ENCODE measurements at regions not wholly inside any gene's neighbourhood (a gene's known extent, or its start where the extent isn't known, plus 50 kb on each side); places are given as distances from the start of the nearest gene placed in this dataset.

- H3K27me3 ChIP-seq (replicated peaks in 2 of 5; ENCODE audit: control insufficient read depth in 4 of 5, insufficient read depth in 5 of 5, low read length in 4 of 5), result no peaks in the 10 kb centered on the region
- H3K27ac ChIP-seq (ENCODE audit: insufficient read depth in 1 of 2, low read depth in 1 of 2, low read length in 2 of 2, poor library complexity in 1 of 2, severe bottlenecking in 2 of 2), result no peak overlapping the region
- CTCF ChIA-PET, result no interaction called here
- POLR2A ChIA-PET, result no interaction called here
- no peak overlapping the region for H3K4me3 ChIP-seq (ENCODE audit: control insufficient read depth in 1 of 7, extremely low read depth in 1 of 7, insufficient read depth in 4 of 7, low read depth in 2 of 7, low read length in 6 of 7)
- DNase-seq, result no peak
- no CpG with 5 or more reads among the region's 5 CpGs for WGBS (ENCODE audit: insufficient coverage)
- H3K9me3 ChIP-seq (ENCODE audit: control extremely low read depth in 1 of 5, control insufficient read depth in 4 of 5, insufficient read depth in 2 of 5, low read depth in 1 of 5, low read length in 4 of 5), result no peaks in the 10 kb centered on the region
- H3K36me3 ChIP-seq (ENCODE audit: control insufficient read depth in 4 of 4, insufficient read depth in 4 of 4, low read length in 3 of 4), result no peaks in the 10 kb centered on the region
- no peaks in the 10 kb centered on the region for H3K4me1 ChIP-seq (ENCODE audit: control extremely low read depth in 1 of 4, control insufficient read depth in 4 of 4, insufficient read depth in 4 of 4, low read length in 3 of 4)
Measured at GRCh38 chr9:102519423-102519822, 475.7 kb upstream of the CYLC2 start.

- no peak for DNase-seq
- Histone ChIP-seq H3K9me3 (ENCODE audit: control extremely low read depth in 1 of 5, control insufficient read depth in 4 of 5, insufficient read depth in 2 of 5, low read depth in 1 of 5, low read length in 4 of 5) (no peaks in the 10 kb centered on the region), H3K27me3 (replicated peaks in 2 of 5; ENCODE audit: control insufficient read depth in 4 of 5, insufficient read depth in 5 of 5, low read length in 4 of 5) (no peaks in the 10 kb centered on the region), H3K27ac (ENCODE audit: insufficient read depth in 1 of 2, low read depth in 1 of 2, low read length in 2 of 2, poor library complexity in 1 of 2, severe bottlenecking in 2 of 2) (no peak overlapping the region), H3K4me3 (ENCODE audit: control insufficient read depth in 1 of 7, extremely low read depth in 1 of 7, insufficient read depth in 4 of 7, low read depth in 2 of 7, low read length in 6 of 7) (no peak overlapping the region), H3K4me1 (ENCODE audit: control extremely low read depth in 1 of 4, control insufficient read depth in 4 of 4, insufficient read depth in 4 of 4, low read length in 3 of 4) (no peaks in the 10 kb centered on the region), H3K36me3 (ENCODE audit: control insufficient read depth in 4 of 4, insufficient read depth in 4 of 4, low read length in 3 of 4) (no peaks in the 10 kb centered on the region)
- ChIA-PET CTCF (interaction anchor here (0.7 kb wide), 1 partner anchor 10 kb away, joined by 3 read pairs; no protein-coding TSS in a partner anchor), POLR2A (interaction anchor here (0.6 kb wide), 1 partner anchor 503 kb away, joined by 4 read pairs; no protein-coding TSS in a partner anchor)
- WGBS (ENCODE audit: insufficient coverage), result 93% methylated on average over 4 of the region's 5 CpGs
Measured at GRCh38 chr9:102518324-102518723, 476.8 kb upstream of the CYLC2 start.

GRCh38 chr9:102514541-102514940 is 480.6 kb upstream of the CYLC2 start:
- no peaks in the 10 kb centered on the region for H3K4me1 ChIP-seq (ENCODE audit: control extremely low read depth in 1 of 4, control insufficient read depth in 4 of 4, insufficient read depth in 4 of 4, low read length in 3 of 4)
- POLR2A ChIA-PET, result no interaction called here
- no peaks in the 10 kb centered on the region for H3K36me3 ChIP-seq (ENCODE audit: control insufficient read depth in 4 of 4, insufficient read depth in 4 of 4, low read length in 3 of 4)
- H3K27ac ChIP-seq (ENCODE audit: insufficient read depth in 1 of 2, low read depth in 1 of 2, low read length in 2 of 2, poor library complexity in 1 of 2, severe bottlenecking in 2 of 2), result no peak overlapping the region
- no peaks in the 10 kb centered on the region for H3K27me3 ChIP-seq (replicated peaks in 2 of 5; ENCODE audit: control insufficient read depth in 4 of 5, insufficient read depth in 5 of 5, low read length in 4 of 5)
- no peak for DNase-seq
- H3K9me3 ChIP-seq (ENCODE audit: control extremely low read depth in 1 of 5, control insufficient read depth in 4 of 5, insufficient read depth in 2 of 5, low read depth in 1 of 5, low read length in 4 of 5), result no peaks in the 10 kb centered on the region
- CTCF ChIA-PET, result no interaction called here
- H3K4me3 ChIP-seq (ENCODE audit: control insufficient read depth in 1 of 7, extremely low read depth in 1 of 7, insufficient read depth in 4 of 7, low read depth in 2 of 7, low read length in 6 of 7), result no peak overlapping the region
- 84% methylated on average over 3 of the region's 9 CpGs for WGBS (ENCODE audit: insufficient coverage)

- no peak overlapping the region for H3K4me3 ChIP-seq (ENCODE audit: control insufficient read depth in 1 of 7, extremely low read depth in 1 of 7, insufficient read depth in 4 of 7, low read depth in 2 of 7, low read length in 6 of 7)
- H3K27me3 ChIP-seq (replicated peaks in 2 of 5; ENCODE audit: control insufficient read depth in 4 of 5, insufficient read depth in 5 of 5, low read length in 4 of 5), result no peaks in the 10 kb centered on the region
- ChIA-PET POLR2A (no interaction called here), CTCF (interaction anchor here (0.7 kb wide), 1 partner anchor 1321 kb away, joined by 3 read pairs; no protein-coding TSS in a partner anchor)
- no peak overlapping the region for H3K27ac ChIP-seq (ENCODE audit: insufficient read depth in 1 of 2, low read depth in 1 of 2, low read length in 2 of 2, poor library complexity in 1 of 2, severe bottlenecking in 2 of 2)
- H3K4me1 ChIP-seq (ENCODE audit: control extremely low read depth in 1 of 4, control insufficient read depth in 4 of 4, insufficient read depth in 4 of 4, low read length in 3 of 4), result no peaks in the 10 kb centered on the region
- DNase-seq, result no peak
- H3K36me3 ChIP-seq (ENCODE audit: control insufficient read depth in 4 of 4, insufficient read depth in 4 of 4, low read length in 3 of 4), result no peaks in the 10 kb centered on the region
- no CpG with 5 or more reads among the region's 2 CpGs for WGBS (ENCODE audit: insufficient coverage)
- H3K9me3 ChIP-seq (ENCODE audit: control extremely low read depth in 1 of 5, control insufficient read depth in 4 of 5, insufficient read depth in 2 of 5, low read depth in 1 of 5, low read length in 4 of 5), result no peaks in the 10 kb centered on the region
Measured at GRCh38 chr9:102507044-102507687, 488.0 kb upstream of the CYLC2 start.

GRCh38 chr9:102506406-102506805 is 488.7 kb upstream of the CYLC2 start:
- H3K27me3 ChIP-seq (replicated peaks in 2 of 5; ENCODE audit: control insufficient read depth in 4 of 5, insufficient read depth in 5 of 5, low read length in 4 of 5), result no peaks in the 10 kb centered on the region
- no peaks in the 10 kb centered on the region for H3K36me3 ChIP-seq (ENCODE audit: control insufficient read depth in 4 of 4, insufficient read depth in 4 of 4, low read length in 3 of 4)
- POLR2A ChIA-PET, result no interaction called here
- H3K9me3 ChIP-seq (ENCODE audit: control extremely low read depth in 1 of 5, control insufficient read depth in 4 of 5, insufficient read depth in 2 of 5, low read depth in 1 of 5, low read length in 4 of 5), result no peaks in the 10 kb centered on the region
- H3K4me3 ChIP-seq (ENCODE audit: control insufficient read depth in 1 of 7, extremely low read depth in 1 of 7, insufficient read depth in 4 of 7, low read depth in 2 of 7, low read length in 6 of 7), result no peak overlapping the region
- no CpG with 5 or more reads among the region's 1 CpG for WGBS (ENCODE audit: insufficient coverage)
- H3K4me1 ChIP-seq (ENCODE audit: control extremely low read depth in 1 of 4, control insufficient read depth in 4 of 4, insufficient read depth in 4 of 4, low read length in 3 of 4), result no peaks in the 10 kb centered on the region
- CTCF ChIA-PET, result no interaction called here
- no peak for DNase-seq
- no peak overlapping the region for H3K27ac ChIP-seq (ENCODE audit: insufficient read depth in 1 of 2, low read depth in 1 of 2, low read length in 2 of 2, poor library complexity in 1 of 2, severe bottlenecking in 2 of 2)

GRCh38 chr9:102499468-102499867 is 495.7 kb upstream of the CYLC2 start:
- POLR2A ChIA-PET, result no interaction called here

GRCh38 chr9:102497709-102498108 is 497.4 kb upstream of the CYLC2 start:
- no peak for DNase-seq
- ChIA-PET CTCF (no interaction called here), POLR2A (no interaction called here)
- peaks cover 0 to 2% (median 0%) of the 10 kb centered on the region in 5 experiments for H3K9me3 ChIP-seq (ENCODE audit: control extremely low read depth in 1 of 5, control insufficient read depth in 4 of 5, insufficient read depth in 2 of 5, low read depth in 1 of 5, low read length in 4 of 5)
- no peak overlapping the region for H3K4me3 ChIP-seq (ENCODE audit: control insufficient read depth in 1 of 7, extremely low read depth in 1 of 7, insufficient read depth in 4 of 7, low read depth in 2 of 7, low read length in 6 of 7)
- H3K27me3 ChIP-seq (replicated peaks in 2 of 5; ENCODE audit: control insufficient read depth in 4 of 5, insufficient read depth in 5 of 5, low read length in 4 of 5), result no peaks in the 10 kb centered on the region
- 93% methylated on average over 9 of the region's 9 CpGs for WGBS (ENCODE audit: insufficient coverage)
- H3K27ac ChIP-seq (ENCODE audit: insufficient read depth in 1 of 2, low read depth in 1 of 2, low read length in 2 of 2, poor library complexity in 1 of 2, severe bottlenecking in 2 of 2), result no peak overlapping the region
- H3K4me1 ChIP-seq (ENCODE audit: control extremely low read depth in 1 of 4, control insufficient read depth in 4 of 4, insufficient read depth in 4 of 4, low read length in 3 of 4), result no peaks in the 10 kb centered on the region
- H3K36me3 ChIP-seq (ENCODE audit: control insufficient read depth in 4 of 4, insufficient read depth in 4 of 4, low read length in 3 of 4), result no peaks in the 10 kb centered on the region

More at GRCh38 chr9:102499468-102499867, 495.7 kb upstream of the CYLC2 start:
- Histone ChIP-seq H3K36me3 (ENCODE audit: control insufficient read depth in 4 of 4, insufficient read depth in 4 of 4, low read length in 3 of 4) (no peaks in the 10 kb centered on the region), H3K4me3 (ENCODE audit: control insufficient read depth in 1 of 7, extremely low read depth in 1 of 7, insufficient read depth in 4 of 7, low read depth in 2 of 7, low read length in 6 of 7) (no peak overlapping the region), H3K27me3 (replicated peaks in 2 of 5; ENCODE audit: control insufficient read depth in 4 of 5, insufficient read depth in 5 of 5, low read length in 4 of 5) (no peaks in the 10 kb centered on the region), H3K9me3 (ENCODE audit: control extremely low read depth in 1 of 5, control insufficient read depth in 4 of 5, insufficient read depth in 2 of 5, low read depth in 1 of 5, low read length in 4 of 5) (peaks cover 0 to 2% (median 0%) of the 10 kb centered on the region in 5 experiments), H3K4me1 (ENCODE audit: control extremely low read depth in 1 of 4, control insufficient read depth in 4 of 4, insufficient read depth in 4 of 4, low read length in 3 of 4) (no peaks in the 10 kb centered on the region), H3K27ac (ENCODE audit: insufficient read depth in 1 of 2, low read depth in 1 of 2, low read length in 2 of 2, poor library complexity in 1 of 2, severe bottlenecking in 2 of 2) (no peak overlapping the region)
- no peak for DNase-seq
- WGBS (ENCODE audit: insufficient coverage), result no CpG with 5 or more reads among the region's 1 CpG
- CTCF ChIA-PET, result no interaction called here

Measured in common myeloid progenitor, CD34-positive (primary cell).